Neural progenitor cell (in vitro differentiated cells): ENCODE measurements at regions not wholly inside any gene's neighbourhood (a gene's known extent, or its start where the extent isn't known, plus 50 kb on each side); places are given as distances from the start of the nearest gene placed in this dataset.

Experiments
- DNase-seq: peaks from one replicate; pipeline ENCODE4 v3.0.0-alpha.2; 2016; ENCODE audit warnings: low spot score
- H2AFZ ChIP-seq: fragments of 200-600 bp; sonication (generic); replicated peaks from 2 replicates; pipeline ENCODE4 v1.6.1; 2016; ENCODE audit warnings: antibody characterized with exemption
- H3F3A ChIP-seq: fragments of 200-600 bp; sonication (generic); 2 replicates; pipeline ENCODE4 v1.6.1; 2016; ENCODE audit warnings: antibody characterized with exemption, low read depth
- H3K27ac ChIP-seq: fragments of 200-600 bp; sonication (generic); 2 replicates; pipeline ENCODE4 v1.5.1; 2016; ENCODE audit warnings: mild to moderate bottlenecking
- H3K27me3 ChIP-seq: fragments of 200-600 bp; sonication (generic); 2 replicates; pipeline ENCODE4 v1.6.1; 2016; ENCODE audit warnings: mild to moderate bottlenecking, moderate library complexity
- H3K36me3 ChIP-seq: fragments of 200-600 bp; sonication (generic); 2 replicates; pipeline ENCODE4 v1.5.1; 2016
- H3K4me1 ChIP-seq: fragments of 200-600 bp; sonication (generic); 2 replicates; pipeline ENCODE4 v1.6.1; 2016; ENCODE audit warnings: mixed run types
- H3K4me2 ChIP-seq: fragments of 200-600 bp; sonication (generic); 2 replicates; pipeline ENCODE4 v1.6.1; 2016
- H3K4me3 ChIP-seq: fragments of 200-600 bp; sonication (generic); 2 replicates; pipeline ENCODE4 v1.5.1; 2016
- H3K79me2 ChIP-seq: fragments of 200-600 bp; sonication (generic); 2 replicates; pipeline ENCODE4 v1.6.1; 2016; ENCODE audit warnings: low read depth
- H3K9ac ChIP-seq: fragments of 200-600 bp; sonication (generic); 2 replicates; pipeline ENCODE4 v1.6.1; 2016
- H3K9me3 ChIP-seq: fragments of 200-600 bp; sonication (generic); 2 replicates; pipeline ENCODE4 v1.5.1; 2016; ENCODE audit warnings: low read depth
- H4K20me1 ChIP-seq: fragments of 200-600 bp; sonication (generic); 2 replicates; pipeline ENCODE4 v1.6.1; 2016; ENCODE audit warnings: low read depth
- H3K27ac Mint-ChIP-seq: 3 replicates; pipeline ENCODE4 v1.8.0; 2021; ENCODE audit warnings: mixed read lengths
- H3K27me3 Mint-ChIP-seq: 2 replicates; pipeline ENCODE4 v1.8.0; 2022; ENCODE audit warnings: low read depth, mild to moderate bottlenecking, inconsistent platforms, moderate library complexity, mixed read lengths; ENCODE audit not compliant: insufficient read depth
- H3K36me3 Mint-ChIP-seq: 3 replicates; pipeline ENCODE4 v1.8.0; 2021; ENCODE audit warnings: mixed read lengths
- H3K4me1 Mint-ChIP-seq: 3 replicates; pipeline ENCODE4 v1.8.0; 2021; ENCODE audit warnings: mixed read lengths
- H3K4me3 Mint-ChIP-seq: 3 replicates; pipeline ENCODE4 v1.8.0; 2021; ENCODE audit warnings: mild to moderate bottlenecking, moderate library complexity, mixed read lengths
- H3K9me3 Mint-ChIP-seq: 3 replicates; pipeline ENCODE4 v1.8.0; 2020; ENCODE audit warnings: mixed read lengths
- EZH2 ChIP-seq: fragments of 200-600 bp; sonication (generic); IDR thresholded peaks from 2 replicates; pipeline ENCODE4 v1.6.1; 2017; ENCODE audit warnings: antibody characterized with exemption, mild to moderate bottlenecking, moderate library complexity
- EZH2phosphoT487 ChIP-seq: fragments of 200-600 bp; sonication (generic); IDR thresholded peaks from 2 replicates; pipeline ENCODE4 v1.6.1; 2017; ENCODE audit warnings: antibody characterized with exemption
- TF ChIP-seq, protein P1 (sequence below): fragments of 200-600 bp; sonication (generic); IDR thresholded peaks from 2 replicates; pipeline ENCODE4 v1.5.1; 2017; ENCODE audit warnings: antibody characterized with exemption, mild to moderate bottlenecking

DNA sequence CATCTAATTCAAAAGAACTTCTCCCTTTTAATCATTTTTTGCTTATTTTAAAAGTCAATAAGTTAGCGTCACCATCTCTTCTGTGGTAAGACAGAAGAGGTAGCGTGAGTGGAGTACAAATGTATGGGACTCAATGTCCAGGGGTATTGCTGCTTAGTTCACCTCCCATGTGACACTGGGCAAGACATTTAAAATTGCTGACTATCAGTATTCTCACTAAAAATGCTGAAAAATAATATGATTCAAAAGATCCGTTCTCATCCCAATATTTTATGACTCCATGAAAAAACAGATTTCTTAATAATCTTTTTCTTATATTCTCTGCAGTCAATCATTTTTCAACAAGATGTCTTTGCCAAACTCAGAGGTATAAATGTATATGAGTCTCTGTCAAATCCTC, 68.1 kb upstream of the LRRC4C start:
- Histone ChIP-seq H3K9me3 (no peaks in the 10 kb centered on the region), H3K9ac (no peak overlapping the region), H3F3A (no peaks in the 10 kb centered on the region), H3K27ac (no peak overlapping the region), H3K36me3 (peaks cover 5% of the 10 kb centered on the region), H3K79me2 (no peaks in the 10 kb centered on the region), H4K20me1 (no peaks in the 10 kb centered on the region), H2AFZ (no peak overlapping the region), H3K4me2 (no peak overlapping the region), H3K27me3 (no peaks in the 10 kb centered on the region), H3K4me3 (no peak overlapping the region), H3K4me1 (no peaks in the 10 kb centered on the region)
- H3K27me3 Mint-ChIP-seq, result no peaks in the 10 kb centered on the region
- peaks cover 3% of the 10 kb centered on the region for H3K9me3 Mint-ChIP-seq
- TF ChIP-seq EZH2phosphoT487 (no peak), EZH2 (no peak)
- TF ChIP-seq, protein P1, sequence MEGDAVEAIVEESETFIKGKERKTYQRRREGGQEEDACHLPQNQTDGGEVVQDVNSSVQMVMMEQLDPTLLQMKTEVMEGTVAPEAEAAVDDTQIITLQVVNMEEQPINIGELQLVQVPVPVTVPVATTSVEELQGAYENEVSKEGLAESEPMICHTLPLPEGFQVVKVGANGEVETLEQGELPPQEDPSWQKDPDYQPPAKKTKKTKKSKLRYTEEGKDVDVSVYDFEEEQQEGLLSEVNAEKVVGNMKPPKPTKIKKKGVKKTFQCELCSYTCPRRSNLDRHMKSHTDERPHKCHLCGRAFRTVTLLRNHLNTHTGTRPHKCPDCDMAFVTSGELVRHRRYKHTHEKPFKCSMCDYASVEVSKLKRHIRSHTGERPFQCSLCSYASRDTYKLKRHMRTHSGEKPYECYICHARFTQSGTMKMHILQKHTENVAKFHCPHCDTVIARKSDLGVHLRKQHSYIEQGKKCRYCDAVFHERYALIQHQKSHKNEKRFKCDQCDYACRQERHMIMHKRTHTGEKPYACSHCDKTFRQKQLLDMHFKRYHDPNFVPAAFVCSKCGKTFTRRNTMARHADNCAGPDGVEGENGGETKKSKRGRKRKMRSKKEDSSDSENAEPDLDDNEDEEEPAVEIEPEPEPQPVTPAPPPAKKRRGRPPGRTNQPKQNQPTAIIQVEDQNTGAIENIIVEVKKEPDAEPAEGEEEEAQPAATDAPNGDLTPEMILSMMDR, result no peak
- no peaks in the 10 kb centered on the region for H3K36me3 Mint-ChIP-seq
- no peak for DNase-seq
- no peak overlapping the region for H3K27ac Mint-ChIP-seq
- H3K4me1 Mint-ChIP-seq, result peaks cover 8% of the 10 kb centered on the region
- H3K4me3 Mint-ChIP-seq, result no peak overlapping the region

DNA sequence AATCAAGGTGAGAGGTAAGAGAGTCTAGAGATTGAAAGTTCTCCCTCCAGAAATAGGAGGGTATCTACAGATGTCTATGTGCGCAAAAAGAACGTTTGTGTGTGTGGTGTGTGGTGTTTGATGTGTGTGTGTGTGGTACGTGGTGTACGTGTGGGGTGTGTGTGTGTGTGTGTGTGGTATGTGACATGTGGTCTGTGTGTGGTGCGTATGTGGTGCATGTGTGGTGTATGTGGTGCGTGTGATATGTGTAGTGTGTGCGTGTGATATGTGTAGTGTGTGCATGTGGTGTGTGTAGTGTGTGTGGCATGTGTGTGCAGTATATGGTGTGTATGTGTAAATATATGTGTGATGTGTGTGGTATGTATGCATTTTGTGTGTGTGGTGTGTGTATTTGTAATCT, 73.0 kb upstream of the LRRC4C start:
- TF ChIP-seq EZH2 (no peak), EZH2phosphoT487 (no peak)
- TF ChIP-seq, protein P1, result no peak
- Mint-ChIP-seq H3K36me3 (no peaks in the 10 kb centered on the region), H3K4me3 (no peak overlapping the region), H3K9me3 (no peaks in the 10 kb centered on the region), H3K27ac (no peak overlapping the region), H3K27me3 (no peaks in the 10 kb centered on the region), H3K4me1 (no peaks in the 10 kb centered on the region)
- H3K9me3 ChIP-seq, result no peaks in the 10 kb centered on the region
- no peak for DNase-seq
- H3K27me3 ChIP-seq, result no peaks in the 10 kb centered on the region
- no peaks in the 10 kb centered on the region for H3K4me1 ChIP-seq
- H2AFZ ChIP-seq, result no peak overlapping the region
- H4K20me1 ChIP-seq, result no peaks in the 10 kb centered on the region
- peaks cover 5% of the 10 kb centered on the region for H3K36me3 ChIP-seq
- no peak overlapping the region for H3K27ac ChIP-seq
- no peak overlapping the region for H3K9ac ChIP-seq
- no peaks in the 10 kb centered on the region for H3K79me2 ChIP-seq
- no peak overlapping the region for H3K4me3 ChIP-seq
- no peak overlapping the region for H3K4me2 ChIP-seq
- no peaks in the 10 kb centered on the region for H3F3A ChIP-seq

DNA sequence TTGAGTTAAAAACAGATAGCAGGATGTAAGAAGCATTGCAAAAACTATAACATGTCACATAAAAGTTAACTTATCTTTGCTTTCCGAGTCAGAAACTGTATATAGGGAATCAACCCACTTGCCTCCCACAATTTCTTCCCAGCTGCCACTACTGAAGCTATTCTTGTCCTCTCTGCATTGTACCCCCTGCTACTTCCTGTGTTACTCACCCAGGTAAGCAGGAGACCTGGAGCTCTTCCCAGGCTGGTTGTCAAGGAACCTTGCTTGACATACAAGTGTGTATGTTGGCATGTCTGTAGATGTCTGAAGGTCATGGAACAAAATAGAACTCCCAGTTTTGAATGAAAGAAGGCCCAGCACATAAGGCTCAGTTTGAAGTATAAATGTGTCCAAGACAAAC, 74.3 kb upstream of the LRRC4C start:
- Mint-ChIP-seq H3K4me3 (no peak overlapping the region), H3K27me3 (no peaks in the 10 kb centered on the region), H3K4me1 (peaks cover 4% of the 10 kb centered on the region), H3K36me3 (no peaks in the 10 kb centered on the region), H3K27ac (no peak overlapping the region), H3K9me3 (no peaks in the 10 kb centered on the region)
- H4K20me1 ChIP-seq, result no peaks in the 10 kb centered on the region
- H3K27ac ChIP-seq, result no peak overlapping the region
- H3K36me3 ChIP-seq, result no peaks in the 10 kb centered on the region
- no peaks in the 10 kb centered on the region for H3F3A ChIP-seq
- H3K9me3 ChIP-seq, result no peaks in the 10 kb centered on the region
- no peak overlapping the region for H2AFZ ChIP-seq
- no peak overlapping the region for H3K9ac ChIP-seq
- H3K4me2 ChIP-seq, result no peak overlapping the region
- TF ChIP-seq EZH2phosphoT487, result no peak
- TF ChIP-seq, protein P1, result no peak
- TF ChIP-seq EZH2, result no peak
- no peaks in the 10 kb centered on the region for H3K27me3 ChIP-seq
- H3K79me2 ChIP-seq, result no peaks in the 10 kb centered on the region
- no peak for DNase-seq
- no peak overlapping the region for H3K4me3 ChIP-seq
- H3K4me1 ChIP-seq, result no peaks in the 10 kb centered on the region

DNA sequence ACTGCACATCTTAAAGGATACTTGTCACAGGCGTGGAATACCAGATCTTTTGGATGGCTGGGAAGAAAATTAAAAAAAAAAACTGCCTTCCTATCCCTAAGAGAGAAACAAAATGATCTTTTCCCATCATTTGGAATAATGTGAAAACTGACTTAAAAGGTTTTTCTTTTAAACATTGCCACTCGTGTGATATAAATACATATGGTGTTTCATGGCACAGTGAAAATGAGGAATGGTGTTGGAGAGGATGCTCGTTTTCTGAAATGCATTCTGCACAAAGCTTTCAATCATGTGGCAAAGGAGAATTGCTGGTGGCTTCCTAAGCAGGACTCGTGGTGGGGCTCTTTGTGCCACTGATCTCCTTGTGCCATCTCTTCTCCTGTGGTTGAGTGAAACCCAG, 74.9 kb upstream of the LRRC4C start:
- H3K9ac ChIP-seq, result no peak overlapping the region
- no peak overlapping the region for H2AFZ ChIP-seq
- H3K27ac ChIP-seq, result no peak overlapping the region
- H3K36me3 Mint-ChIP-seq, result no peaks in the 10 kb centered on the region
- H3K4me3 Mint-ChIP-seq, result no peak overlapping the region
- no peaks in the 10 kb centered on the region for H3K79me2 ChIP-seq
- no peaks in the 10 kb centered on the region for H3F3A ChIP-seq
- no peaks in the 10 kb centered on the region for H3K27me3 ChIP-seq
- no peak for DNase-seq
- no peak overlapping the region for H3K27ac Mint-ChIP-seq
- no peaks in the 10 kb centered on the region for H3K4me1 ChIP-seq
- no peaks in the 10 kb centered on the region for H3K9me3 ChIP-seq
- no peaks in the 10 kb centered on the region for H3K27me3 Mint-ChIP-seq
- TF ChIP-seq EZH2phosphoT487, result no peak
- TF ChIP-seq, protein P1, result no peak
- no peak for TF ChIP-seq EZH2
- H3K36me3 ChIP-seq, result no peaks in the 10 kb centered on the region
- no peaks in the 10 kb centered on the region for H4K20me1 ChIP-seq
- no peak overlapping the region for H3K4me2 ChIP-seq
- H3K4me3 ChIP-seq, result no peak overlapping the region
- H3K4me1 Mint-ChIP-seq, result peaks cover 4% of the 10 kb centered on the region
- H3K9me3 Mint-ChIP-seq, result no peaks in the 10 kb centered on the region
